H1 (cell line): ENCODE measurements at regions not wholly inside any gene's neighbourhood (a gene's known extent, or its start where the extent isn't known, plus 50 kb on each side); places are given as distances from the start of the nearest gene placed in this dataset.

Source experiments
- BCL11A ChIP-seq, 2 experiments: IDR thresholded peaks; one replicate each; pipeline ENCODE4 v1.6.1; 2011; ENCODE audit warnings: low read depth in 2 of 2, low read length in 2 of 2, mild to moderate bottlenecking in 2 of 2
- CREB1 ChIP-seq: IDR thresholded peaks from 2 replicates; pipeline ENCODE4 v1.6.1; 2012; ENCODE audit warnings: inconsistent platforms
- PHF8 ChIP-seq: fragments of 200-600 bp; sonication (generic); conservative IDR thresholded peaks from 2 replicates; pipeline ENCODE4 v1.7.1; 2012; ENCODE audit warnings: low read depth, mild to moderate bottlenecking, inconsistent platforms, low read length, moderate library complexity
- POLR2A ChIP-seq, 2 experiments: IDR thresholded peaks; 1 replicate in 1 of 2; 2 replicates in 1 of 2; pipeline ENCODE4 v1.6.1; 2011; ENCODE audit warnings: low read depth in 2 of 2, low read length in 2 of 2, mild to moderate bottlenecking in 2 of 2; ENCODE audit errors: control extremely low read depth in 1 of 2
- YY1 ChIP-seq: IDR thresholded peaks from 2 replicates; pipeline ENCODE4 v1.6.1; 2011; ENCODE audit warnings: low read depth, mild to moderate bottlenecking, low read length
- TF ChIP-seq, protein P1 (sequence below), 3 experiments: IDR thresholded peaks; 1 replicate in 2 of 3; 2 replicates in 1 of 3; pipeline versions ENCODE4 v1.5.1 to v1.6.1; 2011; ENCODE audit warnings: low read length in 3 of 3, mild to moderate bottlenecking in 3 of 3, inconsistent platforms in 2 of 3, low read depth in 1 of 3, moderate library complexity in 1 of 3; ENCODE audit not compliant: insufficient read depth in 1 of 3; ENCODE audit errors: control extremely low read depth in 1 of 3

DNA sequence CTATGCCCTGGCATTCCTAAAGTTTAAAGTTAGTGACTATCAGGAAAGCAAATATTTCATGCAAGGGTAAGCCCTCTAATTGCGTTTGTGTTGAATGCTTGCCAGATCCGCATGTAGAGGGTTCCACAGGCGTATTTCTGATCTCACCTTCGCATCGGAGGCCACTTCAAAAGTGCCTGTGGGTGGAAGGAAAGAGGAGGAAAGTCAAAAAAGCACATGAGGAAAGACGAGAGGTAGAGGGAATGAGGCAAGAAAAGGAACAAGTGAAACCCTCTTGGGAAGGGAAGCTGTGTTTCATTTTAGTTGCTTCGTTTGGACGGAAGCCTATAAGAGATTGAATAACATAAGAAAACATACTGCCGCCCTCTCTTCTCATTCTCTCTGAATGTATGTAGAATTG lies 628.8 kb downstream of the SPRY1 start:
- TF ChIP-seq YY1 (no peak), BCL11A (IDR thresholded peaks at IDR 0.05; ENCODE audit: low read depth in 2 of 2, low read length in 2 of 2) (no peak), CREB1 (no peak), POLR2A (IDR thresholded peaks at IDR 0.05; ENCODE audit: control extremely low read depth in 1 of 2, low read depth in 2 of 2, low read length in 2 of 2) (no peak), PHF8 (no peak)
- TF ChIP-seq, protein P1, sequence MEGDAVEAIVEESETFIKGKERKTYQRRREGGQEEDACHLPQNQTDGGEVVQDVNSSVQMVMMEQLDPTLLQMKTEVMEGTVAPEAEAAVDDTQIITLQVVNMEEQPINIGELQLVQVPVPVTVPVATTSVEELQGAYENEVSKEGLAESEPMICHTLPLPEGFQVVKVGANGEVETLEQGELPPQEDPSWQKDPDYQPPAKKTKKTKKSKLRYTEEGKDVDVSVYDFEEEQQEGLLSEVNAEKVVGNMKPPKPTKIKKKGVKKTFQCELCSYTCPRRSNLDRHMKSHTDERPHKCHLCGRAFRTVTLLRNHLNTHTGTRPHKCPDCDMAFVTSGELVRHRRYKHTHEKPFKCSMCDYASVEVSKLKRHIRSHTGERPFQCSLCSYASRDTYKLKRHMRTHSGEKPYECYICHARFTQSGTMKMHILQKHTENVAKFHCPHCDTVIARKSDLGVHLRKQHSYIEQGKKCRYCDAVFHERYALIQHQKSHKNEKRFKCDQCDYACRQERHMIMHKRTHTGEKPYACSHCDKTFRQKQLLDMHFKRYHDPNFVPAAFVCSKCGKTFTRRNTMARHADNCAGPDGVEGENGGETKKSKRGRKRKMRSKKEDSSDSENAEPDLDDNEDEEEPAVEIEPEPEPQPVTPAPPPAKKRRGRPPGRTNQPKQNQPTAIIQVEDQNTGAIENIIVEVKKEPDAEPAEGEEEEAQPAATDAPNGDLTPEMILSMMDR (IDR thresholded peaks at IDR 0.05; ENCODE audit: control extremely low read depth in 1 of 3, insufficient read depth in 1 of 3, low read depth in 1 of 3, low read length in 3 of 3): no peak
